Keratinocyte (primary cell): ENCODE measurements at regions not wholly inside any gene's neighbourhood (a gene's known extent, or its start where the extent isn't known, plus 50 kb on each side); places are given as distances from the start of the nearest gene placed in this dataset.
A peak's percentile ranks its signal among the peaks of the same experiment; 100 is the strongest.

ENCODE experiments used
- DNase-seq: peaks from one replicate; pipeline ENCODE4 v3.0.0-alpha.2; 2011; ENCODE audit warnings: low read depth, missing footprints, low spot score
- FAIRE-seq: peaks from 2 replicates; lab custom pipeline; 2011; peaks lifted over from hg19 to GRCh38; lab: Jason Lieb, UNC
- H2AFZ ChIP-seq: 2 replicates; pipeline ENCODE4 v1.6.0; 2012; ENCODE audit warnings: low read length, control low read depth, inconsistent platforms; ENCODE audit not compliant: control insufficient read depth
- H3K27ac ChIP-seq: 2 replicates; pipeline ENCODE4 v1.5.1; 2011; ENCODE audit warnings: low read length; ENCODE audit not compliant: control insufficient read depth, insufficient read depth
- H3K27me3 ChIP-seq: 3 replicates; pipeline ENCODE4 v1.6.0; 2011; ENCODE audit warnings: low read length; ENCODE audit not compliant: control insufficient read depth, insufficient read depth; ENCODE audit errors: extremely low read depth
- H3K36me3 ChIP-seq, 2 experiments: 2 replicates in 1 of 2; 3 replicates in 1 of 2; pipeline ENCODE4 v1.5.1; 2011; ENCODE audit warnings: low read length in 2 of 2, mild to moderate bottlenecking in 1 of 2; ENCODE audit not compliant: control insufficient read depth in 2 of 2, insufficient read depth in 2 of 2; ENCODE audit errors: extremely low read depth in 1 of 2
- H3K4me1 ChIP-seq: 3 replicates; pipeline ENCODE4 v1.5.1; 2011; ENCODE audit warnings: low read length; ENCODE audit not compliant: control insufficient read depth, insufficient read depth; ENCODE audit errors: extremely low read depth
- H3K4me2 ChIP-seq: 3 replicates; pipeline ENCODE4 v1.6.0; 2011; ENCODE audit warnings: low read depth, low read length; ENCODE audit not compliant: control insufficient read depth, insufficient read depth; ENCODE audit errors: extremely low read depth
- H3K4me3 ChIP-seq, 3 experiments: fragments of 200-600 bp in 1 of 3; sonication (generic) in 1 of 3; 2 replicates in 2 of 3; 3 replicates in 1 of 3; pipeline ENCODE4 v1.5.1; 2011 to 2016; ENCODE audit warnings: low read length in 3 of 3, mild to moderate bottlenecking in 3 of 3, control low read depth in 2 of 3, inconsistent platforms in 1 of 3, low read depth in 1 of 3, mixed read lengths in 1 of 3, mixed run types in 1 of 3, moderate library complexity in 1 of 3; ENCODE audit not compliant: control insufficient read depth in 2 of 3, insufficient read depth in 2 of 3; ENCODE audit errors: extremely low read depth in 1 of 3
- H3K79me2 ChIP-seq: 2 replicates; pipeline ENCODE4 v1.6.0; 2012; ENCODE audit warnings: low read length; ENCODE audit not compliant: control insufficient read depth, insufficient read depth
- H3K9ac ChIP-seq: 3 replicates; pipeline ENCODE4 v1.6.0; 2011; ENCODE audit warnings: low read length; ENCODE audit not compliant: control insufficient read depth, insufficient read depth; ENCODE audit errors: extremely low read depth
- H3K9me1 ChIP-seq: 3 replicates; pipeline ENCODE4 v1.6.0; 2011; ENCODE audit warnings: low read length; ENCODE audit not compliant: control insufficient read depth, insufficient read depth; ENCODE audit errors: extremely low read depth
- H3K9me3 ChIP-seq: 2 replicates; pipeline ENCODE4 v1.5.1; 2012; ENCODE audit warnings: low read depth, low read length; ENCODE audit not compliant: control insufficient read depth
- H4K20me1 ChIP-seq: 3 replicates; pipeline ENCODE4 v1.6.0; 2011; ENCODE audit warnings: low read length; ENCODE audit not compliant: control insufficient read depth, insufficient read depth; ENCODE audit errors: extremely low read depth
- CTCF ChIP-seq, 3 experiments: IDR thresholded peaks in 1 of 3; conservative IDR thresholded peaks in 1 of 3; optimal IDR thresholded peaks in 1 of 3; 2 replicates in 2 of 3; 3 replicates in 1 of 3; pipeline versions ENCODE3 to v1.5.1; 2011; ENCODE audit warnings: low read length in 3 of 3, mild to moderate bottlenecking in 3 of 3, moderate library complexity in 2 of 3, control low read depth in 1 of 3, inconsistent platforms in 1 of 3; ENCODE audit not compliant: insufficient read depth in 2 of 3; ENCODE audit errors: extremely low read depth in 1 of 3
- EZH2 ChIP-seq: IDR thresholded peaks from one replicate; pipeline ENCODE4 v1.6.1; 2012; ENCODE audit warnings: inconsistent platforms, mild to moderate bottlenecking, low read length, moderate library complexity
- dilution Hi-C: fragments of 300-500 bp; cut with MboI; formaldehyde crosslinking; loops from one replicate; pipeline ENCODE4 v1.7.0; 2020; ENCODE audit warnings: low sequenced_read_pairs; ENCODE audit not compliant: extremely low pct_ligation_motif_present

DNA sequence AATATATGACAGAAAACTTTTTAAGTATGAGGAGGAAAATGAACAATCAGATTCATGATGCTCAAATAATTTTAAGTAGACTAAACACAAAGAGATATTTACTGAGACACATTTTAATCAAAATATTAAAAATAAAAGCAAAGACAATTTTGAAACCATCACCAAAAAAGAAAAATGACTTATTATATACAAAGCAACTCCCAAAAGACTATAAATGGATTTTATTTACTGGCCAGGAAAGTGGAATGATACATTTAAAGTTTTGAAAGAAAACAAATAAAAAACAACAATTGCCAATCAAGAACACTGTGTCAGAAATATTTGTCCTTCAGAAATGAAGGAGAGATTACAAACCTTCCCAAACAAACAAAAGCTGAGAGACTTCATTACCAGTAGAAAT, 968.5 kb upstream of the CELF4 start:
- no peaks in the 10 kb centered on the region for H3K36me3 ChIP-seq
- H3K4me2 ChIP-seq = no peak overlapping the region
- H3K4me1 ChIP-seq = no peaks in the 10 kb centered on the region
- no peak overlapping the region for H3K27ac ChIP-seq
- no peaks in the 10 kb centered on the region for H3K9me3 ChIP-seq
- H3K79me2 ChIP-seq = no peaks in the 10 kb centered on the region
- no peak overlapping the region for H3K9ac ChIP-seq
- no peaks in the 10 kb centered on the region for H3K9me1 ChIP-seq
- dilution Hi-C loops = no loop called here
- no peaks in the 10 kb centered on the region for H4K20me1 ChIP-seq
- FAIRE-seq (no peak), DNase-seq (no peak)
- no peak overlapping the region for H2AFZ ChIP-seq
- TF ChIP-seq EZH2 = no peak
- no peak for TF ChIP-seq CTCF (optimal IDR thresholded peaks at IDR 0.05 in 1 of 3, IDR thresholded peaks at IDR 0.05 in 1 of 3, conservative IDR thresholded peaks at IDR 0.05 in 1 of 3; ENCODE audit: extremely low read depth in 1 of 3, insufficient read depth in 2 of 3, low read length in 3 of 3)
- no peaks in the 10 kb centered on the region for H3K27me3 ChIP-seq
- H3K4me3 ChIP-seq = no peak overlapping the region

DNA sequence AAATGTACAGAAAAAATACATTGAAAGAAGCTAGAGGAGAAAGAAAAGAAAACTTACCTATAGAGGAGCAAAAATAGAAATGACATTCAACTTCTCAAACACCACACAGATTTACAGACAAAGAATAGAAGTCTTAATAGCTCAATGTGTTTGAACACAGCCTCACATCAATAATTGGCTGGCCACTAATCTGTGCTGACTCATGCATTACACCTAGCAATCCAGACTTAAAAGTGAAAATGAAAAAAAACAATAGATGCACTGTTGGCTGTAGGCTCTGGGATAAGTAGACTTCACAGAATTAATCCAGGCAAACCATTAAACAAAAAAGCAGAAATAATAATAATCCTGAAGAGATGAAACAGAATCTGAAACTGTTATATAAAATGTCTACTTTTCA, 961.3 kb upstream of the CELF4 start:
- no peaks in the 10 kb centered on the region for H3K9me1 ChIP-seq
- H2AFZ ChIP-seq = no peak overlapping the region
- dilution Hi-C loops = no loop called here
- H4K20me1 ChIP-seq = no peaks in the 10 kb centered on the region
- H3K4me3 ChIP-seq = no peak overlapping the region
- H3K36me3 ChIP-seq = no peaks in the 10 kb centered on the region
- H3K27ac ChIP-seq = no peak overlapping the region
- H3K4me1 ChIP-seq = peaks cover 7% of the 10 kb centered on the region
- H3K79me2 ChIP-seq = no peaks in the 10 kb centered on the region
- H3K9ac ChIP-seq = no peak overlapping the region
- H3K27me3 ChIP-seq = no peaks in the 10 kb centered on the region
- DNase-seq (no peak), FAIRE-seq (peak; percentile 74)
- H3K4me2 ChIP-seq = no peak overlapping the region
- TF ChIP-seq CTCF (optimal IDR thresholded peaks at IDR 0.05 in 1 of 3, IDR thresholded peaks at IDR 0.05 in 1 of 3, conservative IDR thresholded peaks at IDR 0.05 in 1 of 3; ENCODE audit: extremely low read depth in 1 of 3, insufficient read depth in 2 of 3, low read length in 3 of 3) = no peak
- no peak for TF ChIP-seq EZH2
- no peaks in the 10 kb centered on the region for H3K9me3 ChIP-seq
